Fibroblast of lung (primary cell): ENCODE measurements at regions not wholly inside any gene's neighbourhood (a gene's known extent, or its start where the extent isn't known, plus 50 kb on each side); places are given as distances from the start of the nearest gene placed in this dataset.

Experiments
- DNase-seq, 2 donors: peaks; one replicate each; pipeline versions ENCODE4 v3.0.0 to v3.0.0-alpha.2; 2010; ENCODE audit warnings: low read depth in 2 of 2
- H2AFZ ChIP-seq: 2 replicates; pipeline ENCODE4 v1.5.1; 2012; ENCODE audit warnings: low read length, control low read depth, inconsistent platforms
- H3K27ac ChIP-seq: 2 replicates; pipeline ENCODE4 v1.5.1; 2011; ENCODE audit warnings: low read length, control low read depth; ENCODE audit not compliant: insufficient read depth
- H3K27me3 ChIP-seq: 2 replicates; pipeline ENCODE4 v1.5.1; 2011; ENCODE audit warnings: mild to moderate bottlenecking, low read length; ENCODE audit not compliant: control insufficient read depth, insufficient read depth
- H3K36me3 ChIP-seq: 2 replicates; pipeline ENCODE4 v1.5.1; 2011; ENCODE audit warnings: low read length; ENCODE audit not compliant: control insufficient read depth, insufficient read depth
- H3K4me1 ChIP-seq: 2 replicates; pipeline ENCODE4 v1.5.1; 2011; ENCODE audit warnings: low read length; ENCODE audit not compliant: control insufficient read depth, insufficient read depth; ENCODE audit errors: extremely low read depth
- H3K4me2 ChIP-seq: 2 replicates; pipeline ENCODE4 v1.5.1; 2011; ENCODE audit warnings: low read length, control low read depth; ENCODE audit not compliant: insufficient read depth; ENCODE audit errors: extremely low read depth
- H3K4me3 ChIP-seq, 4 experiments: fragments of 200-600 bp in 1 of 4; sonication (generic) in 1 of 4; replicated peaks in 1 of 4; 2 replicates each; pipeline ENCODE4 v1.5.1; 2011 to 2016; ENCODE audit warnings: low read length in 4 of 4, low read depth in 3 of 4, mild to moderate bottlenecking in 3 of 4, control low read depth in 2 of 4, inconsistent platforms in 1 of 4, mixed read lengths in 1 of 4; ENCODE audit not compliant: insufficient read depth in 1 of 4; ENCODE audit errors: control extremely low read depth in 1 of 4
- H3K79me2 ChIP-seq: 2 replicates; pipeline ENCODE4 v1.5.1; 2012; ENCODE audit warnings: mild to moderate bottlenecking, low read length, inconsistent platforms; ENCODE audit not compliant: control insufficient read depth, insufficient read depth
- H3K9ac ChIP-seq: 2 replicates; pipeline ENCODE4 v1.5.1; 2011; ENCODE audit warnings: mild to moderate bottlenecking, low read length, control low read depth; ENCODE audit not compliant: insufficient read depth
- H3K9me3 ChIP-seq: 2 replicates; pipeline ENCODE4 v1.5.1; 2012; ENCODE audit warnings: low read depth, low read length; ENCODE audit not compliant: control insufficient read depth, insufficient read depth
- H4K20me1 ChIP-seq: 2 replicates; pipeline ENCODE4 v1.5.1; 2011; ENCODE audit warnings: low read length; ENCODE audit not compliant: control insufficient read depth, insufficient read depth; ENCODE audit errors: extremely low read depth
- CTCF ChIP-seq, 2 donors: IDR thresholded peaks in 1 of 2; conservative IDR thresholded peaks in 1 of 2; 1 replicate in 1 of 2; 2 replicates in 1 of 2; pipeline ENCODE4 v1.5.1; 2011 to 2012; ENCODE audit warnings: low read length in 2 of 2, control low read depth in 1 of 2, inconsistent platforms in 1 of 2, low read depth in 1 of 2, mild to moderate bottlenecking in 1 of 2
- EZH2 ChIP-seq: IDR thresholded peaks from 2 replicates; pipeline ENCODE4 v1.5.1; 2012; ENCODE audit warnings: low read length, control low read depth, mild to moderate bottlenecking; ENCODE audit errors: missing control alignments

- Histone ChIP-seq H3K9ac (no peak overlapping the region), H3K4me1 (no peaks in the 10 kb centered on the region), H2AFZ (no peak overlapping the region), H3K27ac (no peak overlapping the region), H3K27me3 (no peaks in the 10 kb centered on the region), H3K4me3 (no peak overlapping the region), H4K20me1 (no peaks in the 10 kb centered on the region), H3K9me3 (no peaks in the 10 kb centered on the region), H3K79me2 (no peaks in the 10 kb centered on the region), H3K4me2 (no peak overlapping the region), H3K36me3 (no peaks in the 10 kb centered on the region)
- no peak for DNase-seq
- no peak for TF ChIP-seq CTCF (conservative IDR thresholded peaks at IDR 0.05 in 1 of 2, IDR thresholded peaks at IDR 0.05 in 1 of 2; ENCODE audit: low read depth in 1 of 2, low read length in 2 of 2)
- TF ChIP-seq EZH2: no peak
Measured at GRCh38 chr2:65652066-65652465, 219.7 kb upstream of the SPRED2 start.

- no peak for DNase-seq
- H3K4me3 ChIP-seq: no peak overlapping the region
- no peak for TF ChIP-seq EZH2
- no peak for TF ChIP-seq CTCF (conservative IDR thresholded peaks at IDR 0.05 in 1 of 2, IDR thresholded peaks at IDR 0.05 in 1 of 2; ENCODE audit: low read depth in 1 of 2, low read length in 2 of 2)
- no peak overlapping the region for H3K27ac ChIP-seq
- H3K36me3 ChIP-seq: no peaks in the 10 kb centered on the region
- H3K4me2 ChIP-seq: no peak overlapping the region
- no peaks in the 10 kb centered on the region for H3K9me3 ChIP-seq
- no peak overlapping the region for H3K9ac ChIP-seq
- no peaks in the 10 kb centered on the region for H3K79me2 ChIP-seq
- H3K4me1 ChIP-seq: no peaks in the 10 kb centered on the region
- H2AFZ ChIP-seq: no peak overlapping the region
- H3K27me3 ChIP-seq: no peaks in the 10 kb centered on the region
- H4K20me1 ChIP-seq: no peaks in the 10 kb centered on the region
Measured at GRCh38 chr2:65649811-65650589, 217.6 kb upstream of the SPRED2 start.

GRCh38 chr2:65647249-65647842 is 214.9 kb upstream of the SPRED2 start:
- Histone ChIP-seq H3K9ac (no peak overlapping the region), H3K4me2 (no peak overlapping the region), H3K79me2 (no peaks in the 10 kb centered on the region), H3K27me3 (no peaks in the 10 kb centered on the region), H3K36me3 (no peaks in the 10 kb centered on the region), H3K9me3 (no peaks in the 10 kb centered on the region), H2AFZ (no peak overlapping the region), H3K4me1 (no peaks in the 10 kb centered on the region), H4K20me1 (no peaks in the 10 kb centered on the region), H3K4me3 (no peak overlapping the region), H3K27ac (no peak overlapping the region)
- no peak for DNase-seq
- TF ChIP-seq CTCF (conservative IDR thresholded peaks at IDR 0.05 in 1 of 2, IDR thresholded peaks at IDR 0.05 in 1 of 2; ENCODE audit: low read depth in 1 of 2, low read length in 2 of 2) (no peak), EZH2 (no peak)
